GM10248 (cell line): ENCODE measurements at regions not wholly inside any gene's neighbourhood (a gene's known extent, or its start where the extent isn't known, plus 50 kb on each side); places are given as distances from the start of the nearest gene placed in this dataset.

Experiments used
- CTCF ChIA-PET: fragments of 300-600 bp; sonication (Branson Sonifier 250); formaldehyde crosslinking; extraction: SDS; loops from one replicate; lab custom pipeline; 2021; ENCODE audit warnings: antibody characterized with exemption; lab: Yijun Ruan, JAX
- POLR2A ChIA-PET: fragments of 350-650 bp; sonication (Branson Sonifier 250); formaldehyde crosslinking; extraction: SDS; loops from one replicate; lab custom pipeline; 2020; ENCODE audit warnings: antibody characterized with exemption; lab: Yijun Ruan, JAX
- DNase-seq: peaks from one replicate; pipeline ENCODE4 v3.0.0; 2012; ENCODE audit errors: extremely low spot score
- CTCF ChIP-seq: IDR thresholded peaks from 2 replicates; pipeline ENCODE4 v1.5.1; 2012; ENCODE audit warnings: mild to moderate bottlenecking, low read depth; ENCODE audit errors: extremely low read depth, missing control alignments, control extremely low read depth

- TF ChIP-seq CTCF, result no peak
- DNase-seq, result no peak
- CTCF ChIA-PET, result interaction anchor here (0.8 to 1.2 kb wide), 4 partner anchors 8 to 21 kb away, joined by 3 read pairs; no protein-coding TSS in a partner anchor
- POLR2A ChIA-PET, result no interaction called here
Measured at GRCh38 chr16:14321542-14321941, 250.4 kb downstream of the MRTFB start.

- no peak for DNase-seq
- POLR2A ChIA-PET, result no interaction called here
- CTCF ChIA-PET, result interaction anchor here (0.8 to 1.6 kb wide), 6 partner anchors 10 to 401 kb away, joined by 3 to 4 read pairs (median 3); partner anchors contain the start of gene ERCC4
- no peak for TF ChIP-seq CTCF
Measured at GRCh38 chr16:14320406-14320805, 249.3 kb downstream of the MRTFB start.
